ENCODE measurements at regions not wholly inside any gene's neighbourhood (a gene's known extent, or its start where the extent isn't known, plus 50 kb on each side); places are given as distances from the start of the nearest gene placed in this dataset.

GRCh38 chr2:123870206-123870880, 154.7 kb upstream of the CNTNAP5 start:
- TF ChIP-seq CTCF (IDR thresholded peaks at IDR 0.05) = no peak
- Histone ChIP-seq H3K9me3 (peaks cover 28% of the 10 kb centered on the region), H3K4me1 (ENCODE audit: low read depth) (no peaks in the 10 kb centered on the region), H3K4me3 (no peak overlapping the region), H3K36me3 (ENCODE audit: low read depth) (no peaks in the 10 kb centered on the region)
- intact Hi-C loops (cut with DNase I, micrococcal nuclease) = no loop called here
- DNase-seq (no peak), ATAC-seq (no peak)

- TF ChIP-seq CTCF (IDR thresholded peaks at IDR 0.05) = no peak
- DNase-seq (no peak), ATAC-seq (no peak)
- no peaks in the 10 kb centered on the region for H3K4me1 ChIP-seq (ENCODE audit: low read depth)
- intact Hi-C loops (cut with DNase I, micrococcal nuclease) = no loop called here
- H3K4me3 ChIP-seq = no peak overlapping the region
- no peaks in the 10 kb centered on the region for H3K36me3 ChIP-seq (ENCODE audit: low read depth)
- peaks cover 31% of the 10 kb centered on the region for H3K9me3 ChIP-seq
These were observed 154.2 kb upstream of the CNTNAP5 start for GRCh38 chr2:123870881-123871276.

DNA sequence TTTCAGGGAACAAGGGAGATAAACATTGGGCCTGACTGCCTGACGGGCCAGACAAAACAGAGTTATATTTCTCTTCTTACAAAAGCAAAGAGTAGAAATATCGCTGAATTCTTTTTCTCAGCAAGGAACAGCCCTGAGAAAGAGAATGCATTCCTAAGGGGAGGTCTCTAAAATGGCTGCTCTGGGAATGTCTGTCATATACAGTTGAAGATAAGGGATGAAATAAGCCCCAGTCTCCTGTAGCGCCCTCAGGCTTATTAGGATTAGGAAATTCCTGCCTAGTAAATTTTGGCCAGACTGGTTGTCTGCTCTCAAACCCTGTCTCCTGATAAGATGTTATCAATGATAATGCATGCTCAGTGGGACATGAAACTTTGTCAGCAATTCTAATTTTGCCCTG, 134.9 kb upstream of the CNTNAP5 start:
- Histone ChIP-seq H3K9me3 (peaks cover 55% of the 10 kb centered on the region), H3K4me3 (no peak overlapping the region), H3K36me3 (ENCODE audit: low read depth) (no peaks in the 10 kb centered on the region), H3K4me1 (ENCODE audit: low read depth) (no peaks in the 10 kb centered on the region)
- DNase-seq (no peak), ATAC-seq (no peak)
- TF ChIP-seq CTCF (IDR thresholded peaks at IDR 0.05) = no peak
- intact Hi-C loops (cut with DNase I, micrococcal nuclease) = no loop called here

DNA sequence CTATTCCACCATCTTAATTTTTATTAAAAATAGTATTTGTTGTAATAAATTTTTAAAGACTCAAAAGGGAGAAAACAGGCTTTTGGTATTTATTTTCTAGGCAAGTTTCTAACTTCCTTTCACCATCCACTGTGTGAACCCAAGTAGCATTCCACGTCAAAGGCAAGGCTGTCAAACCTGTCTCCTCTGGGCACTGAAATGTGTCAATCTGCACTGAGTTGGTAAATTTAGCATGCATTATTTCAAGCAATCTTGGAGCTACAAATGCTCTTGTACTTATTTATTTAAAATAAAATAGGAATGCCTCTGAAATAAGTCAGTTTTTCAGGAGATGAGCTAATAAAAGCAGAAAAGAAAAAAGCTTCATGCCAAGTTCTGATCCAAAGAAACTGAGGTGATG, 130.9 kb upstream of the CNTNAP5 start:
- H3K4me3 ChIP-seq = no peak overlapping the region
- DNase-seq (no peak), ATAC-seq (no peak)
- H3K4me1 ChIP-seq (ENCODE audit: low read depth) = no peaks in the 10 kb centered on the region
- intact Hi-C loops (cut with DNase I, micrococcal nuclease) = no loop called here
- H3K36me3 ChIP-seq (ENCODE audit: low read depth) = no peaks in the 10 kb centered on the region
- TF ChIP-seq CTCF (IDR thresholded peaks at IDR 0.05) = no peak
- peaks cover 42% of the 10 kb centered on the region for H3K9me3 ChIP-seq

DNA sequence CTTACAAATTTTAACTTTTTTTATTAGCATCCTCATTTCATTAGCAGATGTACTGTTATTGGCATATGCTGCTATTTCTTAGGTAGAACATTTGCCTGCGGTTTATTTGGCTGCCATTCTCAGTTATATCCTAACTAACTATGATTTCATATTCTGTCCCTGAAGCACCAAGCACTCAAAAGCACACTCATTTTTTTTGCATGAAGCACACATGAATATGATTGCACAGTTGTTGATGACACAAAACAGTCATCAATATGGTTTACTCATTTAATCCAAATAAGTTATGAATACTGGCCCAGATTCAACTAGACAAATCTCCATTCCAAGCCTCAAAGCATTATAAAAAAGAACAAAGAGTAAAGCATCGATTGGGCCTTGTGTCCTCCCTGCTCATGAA, 129.4 kb upstream of the CNTNAP5 start:
- no peaks in the 10 kb centered on the region for H3K4me1 ChIP-seq (ENCODE audit: low read depth)
- H3K9me3 ChIP-seq = peaks cover 31% of the 10 kb centered on the region
- H3K4me3 ChIP-seq = no peak overlapping the region
- no peaks in the 10 kb centered on the region for H3K36me3 ChIP-seq (ENCODE audit: low read depth)
- no peak for DNase-seq
- intact Hi-C loops (cut with DNase I, micrococcal nuclease) = no loop called here
- ATAC-seq = no peak
- TF ChIP-seq CTCF (IDR thresholded peaks at IDR 0.05) = no peak

DNA sequence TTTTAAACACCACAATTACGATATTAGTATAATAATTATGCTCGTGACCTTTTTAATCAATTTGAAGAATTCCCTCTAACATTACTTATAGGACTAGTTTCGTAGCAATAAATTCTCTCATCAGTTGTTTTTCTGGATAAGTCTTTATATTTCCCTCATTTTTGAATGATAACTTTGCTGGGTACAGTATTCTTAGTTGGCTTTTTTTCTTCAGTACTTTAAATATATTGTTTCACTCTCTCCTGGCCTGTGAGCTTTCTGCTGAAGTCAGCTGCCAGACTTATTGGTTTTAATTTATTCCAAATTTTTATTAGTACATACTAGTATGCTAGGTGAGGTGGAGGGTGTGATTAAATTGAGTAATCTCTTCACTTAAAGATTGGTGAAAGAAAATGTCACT, 123.8 kb upstream of the CNTNAP5 start:
- intact Hi-C loops (cut with DNase I, micrococcal nuclease) = no loop called here
- Histone ChIP-seq H3K9me3 (peaks cover 39% of the 10 kb centered on the region), H3K36me3 (ENCODE audit: low read depth) (no peaks in the 10 kb centered on the region), H3K4me3 (no peak overlapping the region), H3K4me1 (ENCODE audit: low read depth) (no peaks in the 10 kb centered on the region)
- no peak for TF ChIP-seq CTCF (IDR thresholded peaks at IDR 0.05)
- DNase-seq (no peak), ATAC-seq (no peak)
